GM12874 (cell line): ENCODE measurements at regions not wholly inside any gene's neighbourhood (a gene's known extent, or its start where the extent isn't known, plus 50 kb on each side); places are given as distances from the start of the nearest gene placed in this dataset.

Experiments used
- CTCF ChIP-seq: IDR thresholded peaks from 2 replicates; pipeline ENCODE4 v1.5.1; 2011; ENCODE audit warnings: low read depth, mild to moderate bottlenecking, control low read depth, low read length, moderate library complexity; ENCODE audit not compliant: insufficient read depth

- no peak for TF ChIP-seq CTCF
Measured at GRCh38 chr3:194806991-194807630, 121.4 kb downstream of the FAM43A start.

GRCh38 chr3:194808640-194809097, 123.0 kb downstream of the FAM43A start:
- no peak for TF ChIP-seq CTCF

GRCh38 chr3:194809382-194809781, 123.7 kb downstream of the FAM43A start:
- TF ChIP-seq CTCF = no peak

GRCh38 chr3:194810076-194810475, 124.4 kb downstream of the FAM43A start:
- no peak for TF ChIP-seq CTCF

- TF ChIP-seq CTCF = no peak
Measured at GRCh38 chr3:194811118-194811517, 125.4 kb downstream of the FAM43A start.

- no peak for TF ChIP-seq CTCF
Measured at GRCh38 chr3:194812176-194812575, 126.5 kb downstream of the FAM43A start.

- no peak for TF ChIP-seq CTCF
Measured at GRCh38 chr3:194814878-194815357, 129.2 kb downstream of the FAM43A start.
